WTC11 (cell line): ENCODE measurements at regions not wholly inside any gene's neighbourhood (a gene's known extent, or its start where the extent isn't known, plus 50 kb on each side); places are given as distances from the start of the nearest gene placed in this dataset.

ENCODE experiments used
- ATF1 ChIP-seq: sonication (generic); formaldehyde crosslinking; IDR thresholded peaks from 2 replicates; pipeline ENCODE4 v1.8.1; 2023; ENCODE audit warnings: mild to moderate bottlenecking, moderate library complexity, missing genetic modification reagents
- ETV6 ChIP-seq: sonication (generic); formaldehyde crosslinking; IDR thresholded peaks from 2 replicates; pipeline ENCODE4 v1.8.1; 2022; ENCODE audit warnings: mild to moderate bottlenecking, missing genetic modification reagents
- GRHL2 ChIP-seq: fragments of 250-450 bp; sonication (Bioruptor Pico); IDR thresholded peaks from 2 replicates; pipeline ENCODE4 v1.8.0; 2022; ENCODE audit warnings: mild to moderate bottlenecking, moderate library complexity; ENCODE audit not compliant: insufficient replicate concordance, severe bottlenecking
- TEAD4 ChIP-seq: sonication (generic); formaldehyde crosslinking; IDR thresholded peaks from 2 replicates; pipeline ENCODE4 v1.8.0; 2022; ENCODE audit warnings: mild to moderate bottlenecking, missing genetic modification reagents
- ZNF232 ChIP-seq: sonication (generic); formaldehyde crosslinking; IDR thresholded peaks from 2 replicates; pipeline ENCODE4 v1.8.0; 2022; ENCODE audit warnings: mild to moderate bottlenecking, missing genetic modification reagents

GRCh38 chr5:89241186-89241585, 358.2 kb upstream of the MEF2C start:
- TF ChIP-seq ATF1 (no peak), ETV6 (CRISPR knock-in tag) (no peak), GRHL2 (CRISPR knock-in tag) (no peak), ZNF232 (CRISPR knock-in tag) (no peak), TEAD4 (CRISPR knock-in tag) (no peak)
